GM23248 (cell line): ENCODE measurements at regions not wholly inside any gene's neighbourhood (a gene's known extent, or its start where the extent isn't known, plus 50 kb on each side); places are given as distances from the start of the nearest gene placed in this dataset.
A peak's percentile ranks its signal among the peaks of the same experiment; 100 is the strongest.

Experiments
- DNase-seq: peaks from one replicate; pipeline ENCODE4 v3.0.0-alpha.2; 2015
- H2AFZ ChIP-seq: fragments of 200-600 bp; sonication (generic); 2 replicates; pipeline ENCODE4 v1.6.1; 2016; ENCODE audit warnings: antibody characterized with exemption
- H3F3A ChIP-seq: fragments of 200-600 bp; sonication (generic); 2 replicates; pipeline ENCODE4 v1.6.1; 2016; ENCODE audit warnings: mild to moderate bottlenecking, antibody characterized with exemption, mixed run types; ENCODE audit not compliant: insufficient read depth
- H3K27ac ChIP-seq: fragments of 200-600 bp; sonication (generic); 2 replicates; pipeline ENCODE4 v1.5.1; 2016; ENCODE audit warnings: mild to moderate bottlenecking
- H3K27me3 ChIP-seq: fragments of 200-600 bp; sonication (generic); replicated peaks from 2 replicates; pipeline ENCODE4 v1.6.1; 2016; ENCODE audit warnings: mild to moderate bottlenecking; ENCODE audit not compliant: insufficient read depth
- H3K36me3 ChIP-seq: fragments of 200-600 bp; sonication (generic); 2 replicates; pipeline ENCODE4 v1.6.1; 2016; ENCODE audit warnings: low read depth, mild to moderate bottlenecking
- H3K4me1 ChIP-seq: fragments of 200-600 bp; sonication (generic); 2 replicates; pipeline ENCODE4 v1.6.1; 2016; ENCODE audit warnings: mild to moderate bottlenecking; ENCODE audit not compliant: insufficient read depth
- H3K4me2 ChIP-seq: fragments of 200-600 bp; sonication (generic); one replicate; pipeline ENCODE4 v1.6.1; 2016; ENCODE audit warnings: mild to moderate bottlenecking; ENCODE audit not compliant: unreplicated experiment
- H3K4me3 ChIP-seq: fragments of 200-600 bp; sonication (generic); 2 replicates; pipeline ENCODE4 v1.5.1; 2016; ENCODE audit warnings: mild to moderate bottlenecking
- H3K79me2 ChIP-seq: fragments of 200-600 bp; sonication (generic); 2 replicates; pipeline ENCODE4 v1.6.1; 2016; ENCODE audit warnings: mild to moderate bottlenecking; ENCODE audit not compliant: insufficient read depth
- H3K9ac ChIP-seq: fragments of 200-600 bp; sonication (generic); 2 replicates; pipeline ENCODE4 v1.6.1; 2016; ENCODE audit warnings: mild to moderate bottlenecking
- H3K9me2 ChIP-seq: fragments of 200-600 bp; sonication (generic); 2 replicates; pipeline ENCODE4 v1.6.1; 2016; ENCODE audit warnings: mixed run types, mild to moderate bottlenecking, moderate library complexity; ENCODE audit not compliant: insufficient read depth
- H3K9me3 ChIP-seq: fragments of 200-600 bp; sonication (generic); one replicate; pipeline ENCODE4 v1.6.1; 2017; ENCODE audit warnings: low read depth
- H4K20me1 ChIP-seq: fragments of 200-600 bp; sonication (generic); 2 replicates; pipeline ENCODE4 v1.6.0; 2016; ENCODE audit not compliant: insufficient read depth
- EZH2 ChIP-seq: fragments of 200-600 bp; sonication (generic); IDR thresholded peaks from 2 replicates; pipeline ENCODE4 v1.6.1; 2018; ENCODE audit warnings: antibody characterized with exemption, mild to moderate bottlenecking; ENCODE audit not compliant: insufficient read depth, poor library complexity, severe bottlenecking
- EZH2phosphoT487 ChIP-seq: fragments of 200-600 bp; sonication (generic); IDR thresholded peaks from 2 replicates; pipeline ENCODE4 v1.6.1; 2018; ENCODE audit warnings: antibody characterized with exemption, moderate library complexity, mild to moderate bottlenecking, low read depth; ENCODE audit not compliant: insufficient read depth
- WGBS, 2 experiments: methylation state at CpG; one replicate each; pipeline ENCODE4 v1.1.6; 2015 to 2017; ENCODE audit warnings: low lambda C conversion rate in 2 of 2, low coverage in 1 of 2; ENCODE audit errors: missing lambda C conversion rate in 2 of 2; 5-methylcytosine and 5-hydroxymethylcytosine counted together
- in situ Hi-C: fragments of 300-500 bp; cut with MboI; formaldehyde crosslinking; loops from 2 replicates; pipeline ENCODE4 v1.15.0; 2020

DNA sequence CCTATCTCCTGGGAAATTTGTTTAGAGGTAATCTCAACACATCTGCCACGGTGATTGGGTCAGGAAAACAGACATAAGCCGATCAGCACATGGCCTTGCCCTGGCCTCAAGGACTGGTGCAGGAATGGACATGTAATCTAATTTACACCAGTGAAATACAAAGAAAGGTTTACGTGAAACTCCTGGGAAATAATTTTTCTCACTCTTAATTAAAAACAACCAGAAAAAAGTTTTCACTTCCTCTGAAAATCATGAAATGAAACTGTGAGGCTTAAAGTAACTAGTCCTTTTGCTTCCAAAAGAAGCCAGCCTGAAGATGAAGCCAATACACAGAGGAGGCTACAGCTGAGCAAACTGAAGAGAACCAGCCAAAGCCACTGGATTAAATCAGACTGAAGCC is 154.1 kb upstream of the FAM241A start:
- Histone ChIP-seq H2AFZ (peak overlapping the region; percentile 63), H3K27me3 (no peaks in the 10 kb centered on the region)

DNA sequence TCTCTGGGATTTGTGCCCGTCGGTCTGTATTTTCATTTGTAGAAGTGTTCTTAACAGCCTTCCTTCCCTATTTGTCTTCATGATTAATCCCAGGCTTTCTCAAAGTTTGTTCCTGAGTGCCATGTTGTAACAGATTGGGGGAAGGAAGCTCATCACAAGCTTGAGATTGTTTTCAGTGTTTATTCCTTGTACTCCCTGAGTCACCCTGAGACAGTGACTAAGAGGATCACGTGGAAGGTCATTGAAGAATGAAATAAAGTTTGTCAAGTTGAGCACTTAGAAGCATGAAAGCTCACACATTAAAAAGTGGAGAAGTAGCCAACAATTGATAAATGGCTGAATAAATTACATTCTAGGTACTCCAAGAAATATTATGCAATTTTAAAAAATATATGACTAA is 153.5 kb upstream of the FAM241A start:
- Histone ChIP-seq H3F3A (no peaks in the 10 kb centered on the region), H3K4me2 (peak overlapping the region; percentile 27), H3K27me3 (no peaks in the 10 kb centered on the region), H4K20me1 (no peaks in the 10 kb centered on the region), H3K4me1 (peaks cover 5% of the 10 kb centered on the region; the same call in 1 of the 2 replicates), H3K9me3 (no peaks in the 10 kb centered on the region), H3K9me2 (no peaks in the 10 kb centered on the region), H3K36me3 (no peaks in the 10 kb centered on the region), H3K9ac (no peak overlapping the region), H3K79me2 (no peaks in the 10 kb centered on the region), H2AFZ (peak overlapping the region; percentile 63), H3K27ac (peak overlapping the region; percentile 49), H3K4me3 (no peak overlapping the region)
- TF ChIP-seq EZH2phosphoT487 (no peak), EZH2 (no peak)
- in situ Hi-C loops, result no loop called here
- DNase-seq, result peak; percentile 84
- 32 to 35% methylated on average over 3 of the region's 3 CpGs for WGBS, 2 experiments

More for the DNA sequence above, 154.1 kb upstream of the FAM241A start:
- Histone ChIP-seq H3F3A (no peaks in the 10 kb centered on the region), H3K4me3 (no peak overlapping the region), H3K9me2 (no peaks in the 10 kb centered on the region), H3K4me2 (peak overlapping the region; percentile 27), H3K9ac (no peak overlapping the region), H3K4me1 (peaks cover 5% of the 10 kb centered on the region; the same call in 1 of the 2 replicates), H3K9me3 (no peaks in the 10 kb centered on the region), H3K36me3 (no peaks in the 10 kb centered on the region), H3K27ac (peak overlapping the region; percentile 49; the same call in 1 of the 2 replicates), H3K79me2 (no peaks in the 10 kb centered on the region), H4K20me1 (no peaks in the 10 kb centered on the region)
- DNase-seq, result no peak
- TF ChIP-seq EZH2 (no peak), EZH2phosphoT487 (no peak)
- 52 to 57% methylated on average over 3 of the region's 3 CpGs for WGBS, 2 experiments
- in situ Hi-C loops, result no loop called here

DNA sequence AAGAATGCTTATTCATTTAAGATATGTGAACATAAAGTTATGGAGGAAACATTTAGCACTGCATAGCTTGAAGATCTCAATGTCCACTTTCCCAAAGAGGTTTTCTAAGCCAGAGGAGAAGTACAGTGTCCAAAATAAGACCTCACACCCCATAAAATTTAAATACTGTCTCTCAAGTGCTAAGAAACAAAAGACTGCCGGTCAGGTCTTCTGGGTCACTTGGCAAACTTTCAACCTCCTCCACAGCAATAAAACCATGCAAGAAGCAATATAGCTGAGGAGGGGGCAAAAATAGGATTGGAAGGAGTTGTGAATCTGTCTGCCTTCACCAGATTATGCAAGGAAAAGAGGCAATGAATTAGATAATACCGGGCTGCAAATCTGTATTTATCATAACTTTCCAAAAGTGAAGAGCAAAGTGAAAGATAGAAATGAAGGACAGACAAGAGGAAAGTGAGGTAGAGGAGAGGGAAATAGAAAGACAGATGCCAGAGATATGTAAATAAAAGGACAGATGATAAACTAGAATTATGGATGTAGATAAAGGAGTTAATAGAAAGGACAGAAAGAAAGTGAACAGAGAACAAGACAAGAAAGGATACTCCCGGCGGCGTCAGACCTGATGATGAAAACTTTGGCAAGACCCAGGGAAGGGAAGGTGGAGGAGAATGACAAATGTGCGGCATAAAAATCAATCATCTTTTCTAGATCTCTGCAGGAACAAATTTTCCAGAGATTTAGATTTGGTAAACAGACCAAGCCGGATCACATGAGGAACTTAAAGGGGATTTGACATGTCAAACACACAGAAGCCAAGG is 152.7 kb upstream of the FAM241A start:
- Histone ChIP-seq H3K4me2 (no peak overlapping the region), H3F3A (no peaks in the 10 kb centered on the region), H3K9me3 (no peaks in the 10 kb centered on the region), H3K4me3 (no peak overlapping the region), H3K79me2 (no peaks in the 10 kb centered on the region), H2AFZ (no peak overlapping the region), H3K27ac (no peak overlapping the region), H3K9ac (no peak overlapping the region), H4K20me1 (no peaks in the 10 kb centered on the region), H3K9me2 (no peaks in the 10 kb centered on the region), H3K4me1 (peaks cover 5% of the 10 kb centered on the region; the same call in 1 of the 2 replicates), H3K36me3 (no peaks in the 10 kb centered on the region), H3K27me3 (no peaks in the 10 kb centered on the region)
- no peak for DNase-seq
- no peak for TF ChIP-seq EZH2
- TF ChIP-seq EZH2phosphoT487, result no peak
- in situ Hi-C loops, result no loop called here
- 66 to 77% methylated on average over 7 of the region's 7 CpGs for WGBS, 2 experiments

DNA sequence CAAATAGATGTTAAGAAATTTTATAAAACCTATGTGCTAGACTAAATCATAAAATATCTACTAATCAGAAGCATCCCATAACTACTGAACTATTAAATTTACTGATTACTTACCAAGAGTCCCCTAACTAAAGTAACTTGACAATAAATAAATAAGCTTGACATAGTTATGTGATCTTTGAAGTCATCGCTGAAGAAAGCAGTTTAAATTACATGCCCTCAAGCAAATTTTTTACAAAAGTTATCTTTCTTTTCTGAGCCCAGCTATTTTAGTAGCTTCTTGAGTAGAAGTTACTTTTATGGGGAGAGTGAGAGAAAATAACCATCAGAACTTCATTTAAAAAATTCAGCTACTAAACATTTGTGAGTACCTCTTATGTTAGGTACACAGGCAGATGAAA is 150.9 kb upstream of the FAM241A start:
- H3K4me1 ChIP-seq, result peaks cover 5% of the 10 kb centered on the region; the same call in 1 of the 2 replicates
- H3F3A ChIP-seq, result no peaks in the 10 kb centered on the region
- in situ Hi-C loops, result no loop called here
- no peak overlapping the region for H3K4me3 ChIP-seq
- TF ChIP-seq EZH2phosphoT487, result no peak
- TF ChIP-seq EZH2, result no peak
- no peaks in the 10 kb centered on the region for H3K36me3 ChIP-seq
- no peaks in the 10 kb centered on the region for H3K9me2 ChIP-seq
- no peaks in the 10 kb centered on the region for H3K27me3 ChIP-seq
- H3K9me3 ChIP-seq, result no peaks in the 10 kb centered on the region
- WGBS, 2 experiments, result 27 to 28% methylated on average over 1 of the region's 1 CpG
- no peak for DNase-seq
- no peak overlapping the region for H2AFZ ChIP-seq
- H3K27ac ChIP-seq, result no peak overlapping the region
- H3K79me2 ChIP-seq, result no peaks in the 10 kb centered on the region
- no peak overlapping the region for H3K4me2 ChIP-seq
- H4K20me1 ChIP-seq, result no peaks in the 10 kb centered on the region
- H3K9ac ChIP-seq, result no peak overlapping the region
